SK-N-SH (cell line): ENCODE measurements at regions not wholly inside any gene's neighbourhood (a gene's known extent, or its start where the extent isn't known, plus 50 kb on each side); places are given as distances from the start of the nearest gene placed in this dataset.

Experiments used
- CTCF ChIA-PET: fragments of 300-600, 350-600 bp; formaldehyde crosslinking; extraction: SDS; loops from one replicate; lab custom pipeline; 2021; lab: Yijun Ruan, JAX
- POLR2A ChIA-PET: fragments of 350-600 bp; sonication (Branson Sonifier 250); formaldehyde crosslinking; extraction: SDS; loops from one replicate; lab custom pipeline; 2020; ENCODE audit warnings: antibody characterized with exemption, inconsistent platforms; lab: Yijun Ruan, JAX
- DNase-seq: peaks from one replicate; pipeline ENCODE4 v3.0.0; 2012
- H2AFZ ChIP-seq: fragments of 200-600 bp; sonication (generic); 2 replicates; pipeline ENCODE4 v1.8.1; 2016; ENCODE audit warnings: antibody characterized with exemption, mild to moderate bottlenecking, low read depth
- H3F3A ChIP-seq: fragments of 200-600 bp; sonication (generic); replicated peaks from 2 replicates; pipeline ENCODE3; 2016; ENCODE audit warnings: antibody characterized with exemption, mild to moderate bottlenecking; ENCODE audit not compliant: insufficient read depth
- H3K27ac ChIP-seq, 2 experiments: fragments of 200-500 bp in 1 of 2; fragments of 200-600 bp in 1 of 2; sonication (Bioruptor generic) in 1 of 2; sonication (generic), shearing (Covaris generic) in 1 of 2; 2 replicates each; pipeline versions ENCODE4 v1.5.1 to v1.6.1; 2014 to 2016; ENCODE audit warnings: low read depth in 2 of 2, inconsistent platforms in 1 of 2, low read length in 1 of 2, mild to moderate bottlenecking in 1 of 2, mixed read lengths in 1 of 2
- H3K27me3 ChIP-seq: fragments of 200-600 bp; sonication (generic), shearing (Covaris generic); 2 replicates; pipeline ENCODE4 v1.6.1; 2016; ENCODE audit warnings: mixed run types; ENCODE audit not compliant: insufficient read depth
- H3K36me3 ChIP-seq, 2 experiments: fragments of 200-500 bp in 1 of 2; fragments of 200-600 bp in 1 of 2; sonication (Bioruptor generic) in 1 of 2; sonication (generic) in 1 of 2; replicated peaks in 1 of 2; 2 replicates each; pipeline versions ENCODE3 to v1.5.1; 2014 to 2016; ENCODE audit warnings: low read length in 1 of 2, mild to moderate bottlenecking in 1 of 2; ENCODE audit not compliant: insufficient read depth in 2 of 2, control insufficient read depth in 1 of 2
- H3K4me1 ChIP-seq, 2 experiments: fragments of 200-500 bp in 1 of 2; fragments of 200-600 bp in 1 of 2; sonication (Bioruptor generic) in 1 of 2; sonication (generic), shearing (Covaris generic) in 1 of 2; 2 replicates each; pipeline versions ENCODE4 v1.5.1 to v1.6.1; 2014 to 2016; ENCODE audit warnings: low read depth in 1 of 2, low read length in 1 of 2, mixed run types in 1 of 2; ENCODE audit not compliant: insufficient read depth in 2 of 2, control insufficient read depth in 1 of 2
- H3K4me2 ChIP-seq: fragments of 200-600 bp; sonication (generic), shearing (Covaris generic); 2 replicates; pipeline ENCODE4 v1.6.1; 2017; ENCODE audit warnings: mixed run types
- H3K4me3 ChIP-seq, 2 experiments: fragments of 200-500 bp in 1 of 2; fragments of 200-600 bp in 1 of 2; sonication (Bioruptor generic) in 1 of 2; sonication (generic), shearing (Covaris generic) in 1 of 2; 2 replicates each; pipeline versions ENCODE4 v1.5.1 to v1.8.1; 2014 to 2016; ENCODE audit warnings: low read depth in 2 of 2, inconsistent platforms in 1 of 2, low read length in 1 of 2, mild to moderate bottlenecking in 1 of 2, mixed read lengths in 1 of 2, moderate library complexity in 1 of 2
- H3K79me2 ChIP-seq: fragments of 200-600 bp; sonication (generic); 2 replicates; pipeline ENCODE4 v1.8.1; 2017; ENCODE audit warnings: mild to moderate bottlenecking; ENCODE audit not compliant: insufficient read depth
- H3K9ac ChIP-seq: fragments of 200-600 bp; sonication (generic); 2 replicates; pipeline ENCODE4 v1.6.1; 2017; ENCODE audit warnings: mixed run types
- H3K9me2 ChIP-seq: fragments of 200-600 bp; sonication (generic); 2 replicates; pipeline ENCODE4 v1.6.1; 2017; ENCODE audit warnings: mixed run types
- H3K9me3 ChIP-seq: fragments of 200-600 bp; sonication (generic); 2 replicates; pipeline ENCODE4 v1.6.1; 2017; ENCODE audit warnings: mixed run types, mild to moderate bottlenecking, moderate library complexity
- H4K20me1 ChIP-seq: fragments of 200-600 bp; sonication (generic); 2 replicates; pipeline ENCODE4 v1.6.1; 2017; ENCODE audit warnings: mild to moderate bottlenecking, mixed run types; ENCODE audit not compliant: insufficient read depth
- CHD2 ChIP-seq: fragments of 150-350 bp; IDR thresholded peaks from 2 replicates; pipeline ENCODE4 v1.6.1; 2018; ENCODE audit warnings: low read length; ENCODE audit not compliant: partially characterized antibody
- CTCF ChIP-seq: fragments of 200-600 bp; sonication (generic); IDR thresholded peaks from 2 replicates; pipeline ENCODE4 v1.6.1; 2017; ENCODE audit warnings: antibody characterized with exemption, mild to moderate bottlenecking, moderate library complexity
- FOSL2 ChIP-seq: IDR thresholded peaks from 2 replicates; pipeline ENCODE4 v1.4.0; 2012; ENCODE audit warnings: low read depth, mild to moderate bottlenecking, moderate library complexity, borderline replicate concordance
- FOXJ3 ChIP-seq: sonication (generic); formaldehyde crosslinking; IDR thresholded peaks from 2 replicates; pipeline ENCODE4 v1.5.1; 2020; ENCODE audit warnings: mild to moderate bottlenecking, missing genetic modification reagents
- FOXM1 ChIP-seq: IDR thresholded peaks from 2 replicates; pipeline ENCODE4 v1.4.0; 2012; ENCODE audit warnings: low read depth, mild to moderate bottlenecking
- GATA2 ChIP-seq: sonication (generic); formaldehyde crosslinking; IDR thresholded peaks from 2 replicates; pipeline ENCODE4 v1.5.0; 2020; ENCODE audit warnings: mild to moderate bottlenecking, missing genetic modification reagents
- MAX ChIP-seq: IDR thresholded peaks from 2 replicates; pipeline ENCODE4 v1.4.0; 2012; ENCODE audit warnings: low read depth
- MEF2A ChIP-seq: IDR thresholded peaks from 2 replicates; pipeline ENCODE4 v1.4.0; 2012; ENCODE audit warnings: low read depth, borderline replicate concordance
- MXI1 ChIP-seq: IDR thresholded peaks from 2 replicates; pipeline ENCODE4 v1.6.1; 2012; ENCODE audit warnings: mild to moderate bottlenecking, low read depth, low read length, improper control_type of control experiment
- RCOR1 ChIP-seq: fragments of 150-350 bp; IDR thresholded peaks from 2 replicates; pipeline ENCODE4 v1.6.1; 2017; ENCODE audit warnings: antibody characterized with exemption, low read length
- SIN3A ChIP-seq: IDR thresholded peaks from 2 replicates; pipeline ENCODE4 v1.6.1; 2012; ENCODE audit warnings: low read depth, mild to moderate bottlenecking, low read length, moderate library complexity, borderline replicate concordance
- TCF12 ChIP-seq: IDR thresholded peaks from 2 replicates; pipeline ENCODE4 v1.4.0; 2012
- USF1 ChIP-seq: IDR thresholded peaks from 2 replicates; pipeline ENCODE4 v1.4.0; 2012; ENCODE audit warnings: low read depth, borderline replicate concordance
- YY1 ChIP-seq: IDR thresholded peaks from 2 replicates; pipeline ENCODE4 v1.4.0; 2012; ENCODE audit warnings: low read depth, mild to moderate bottlenecking
- WGBS: methylation state at CpG from one replicate; pipeline ENCODE4 v1.1.6; 2017; ENCODE audit warnings: low lambda C conversion rate; 5-methylcytosine and 5-hydroxymethylcytosine counted together
- TF ChIP-seq, protein P1 (sequence below): IDR thresholded peaks from 2 replicates; pipeline ENCODE4 v1.4.0; 2012; ENCODE audit warnings: low read depth, borderline replicate concordance

GRCh38 chr18:22066083-22066485 lies 103.3 kb upstream of the GATA6 start:
- TF ChIP-seq CTCF (no peak), FOXJ3 (CRISPR knock-in tag) (no peak), CHD2 (no peak), MAX (no peak), SIN3A (no peak), RCOR1 (no peak), GATA2 (CRISPR knock-in tag) (no peak), MXI1 (no peak), TCF12 (no peak), YY1 (no peak), USF1 (no peak), FOXM1 (no peak), FOSL2 (no peak)
- TF ChIP-seq, protein P1, sequence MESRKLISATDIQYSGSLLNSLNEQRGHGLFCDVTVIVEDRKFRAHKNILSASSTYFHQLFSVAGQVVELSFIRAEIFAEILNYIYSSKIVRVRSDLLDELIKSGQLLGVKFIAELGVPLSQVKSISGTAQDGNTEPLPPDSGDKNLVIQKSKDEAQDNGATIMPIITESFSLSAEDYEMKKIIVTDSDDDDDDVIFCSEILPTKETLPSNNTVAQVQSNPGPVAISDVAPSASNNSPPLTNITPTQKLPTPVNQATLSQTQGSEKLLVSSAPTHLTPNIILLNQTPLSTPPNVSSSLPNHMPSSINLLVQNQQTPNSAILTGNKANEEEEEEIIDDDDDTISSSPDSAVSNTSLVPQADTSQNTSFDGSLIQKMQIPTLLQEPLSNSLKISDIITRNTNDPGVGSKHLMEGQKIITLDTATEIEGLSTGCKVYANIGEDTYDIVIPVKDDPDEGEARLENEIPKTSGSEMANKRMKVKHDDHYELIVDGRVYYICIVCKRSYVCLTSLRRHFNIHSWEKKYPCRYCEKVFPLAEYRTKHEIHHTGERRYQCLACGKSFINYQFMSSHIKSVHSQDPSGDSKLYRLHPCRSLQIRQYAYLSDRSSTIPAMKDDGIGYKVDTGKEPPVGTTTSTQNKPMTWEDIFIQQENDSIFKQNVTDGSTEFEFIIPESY = no peak
- TF ChIP-seq, all 33 proteins: peak for 0
- WGBS = 26% methylated on average over 9 of the region's 9 CpGs
- CTCF ChIA-PET = no interaction called here
- POLR2A ChIA-PET = no interaction called here
- no peaks in the 10 kb centered on the region for H3K4me1 ChIP-seq
- no peak for DNase-seq
- H3K9me3 ChIP-seq = no peaks in the 10 kb centered on the region
- H3K9me2 ChIP-seq = no peaks in the 10 kb centered on the region
- H3K36me3 ChIP-seq = no peaks in the 10 kb centered on the region
- H3K9ac ChIP-seq = no peak overlapping the region
- no peaks in the 10 kb centered on the region for H3K79me2 ChIP-seq
- no peak overlapping the region for H2AFZ ChIP-seq
- H4K20me1 ChIP-seq = no peaks in the 10 kb centered on the region
- no peaks in the 10 kb centered on the region for H3F3A ChIP-seq
- no peak overlapping the region for H3K4me3 ChIP-seq
- H3K27me3 ChIP-seq = peaks cover 18% of the 10 kb centered on the region; the same call in 1 of the 2 replicates
- no peak overlapping the region for H3K27ac ChIP-seq
- H3K4me2 ChIP-seq = no peak overlapping the region

DNA sequence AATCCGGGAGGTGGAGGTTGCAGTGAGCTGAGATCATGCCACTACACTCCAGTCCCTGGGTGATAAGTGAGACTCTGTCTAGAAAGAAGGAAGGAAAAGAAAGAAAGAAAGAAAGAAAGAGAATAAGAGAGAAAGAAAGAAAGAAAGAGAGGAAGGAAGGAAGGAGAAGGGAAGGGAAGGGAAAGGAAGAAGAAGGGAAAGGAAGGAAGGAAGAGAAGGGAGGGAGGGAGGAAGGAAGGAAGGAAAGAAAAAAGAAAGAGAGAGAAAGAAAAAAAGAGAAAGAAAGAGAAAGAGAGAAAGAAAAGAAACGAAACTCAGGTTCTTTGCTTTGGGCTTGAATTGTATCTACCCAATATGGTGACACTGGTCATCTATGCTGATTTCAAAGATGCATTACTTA lies 102.3 kb upstream of the GATA6 start:
- ChIA-PET CTCF (no interaction called here), POLR2A (no interaction called here)
- H2AFZ ChIP-seq = no peak overlapping the region
- no peaks in the 10 kb centered on the region for H3K9me2 ChIP-seq
- H3K27me3 ChIP-seq = peaks cover 18% of the 10 kb centered on the region; the same call in 1 of the 2 replicates
- no peak for DNase-seq
- WGBS = 13% methylated on average over 2 of the region's 2 CpGs
- H3K9me3 ChIP-seq = no peaks in the 10 kb centered on the region
- H3K79me2 ChIP-seq = no peaks in the 10 kb centered on the region
- no peaks in the 10 kb centered on the region for H3K36me3 ChIP-seq
- TF ChIP-seq, protein P1 = no peak
- no peak for TF ChIP-seq MXI1
- no peak for TF ChIP-seq MEF2A
- H3K4me3 ChIP-seq = no peak overlapping the region
- H3K27ac ChIP-seq = no peak overlapping the region
- no peak overlapping the region for H3K4me2 ChIP-seq
- H3K4me1 ChIP-seq = no peaks in the 10 kb centered on the region
- H4K20me1 ChIP-seq = no peaks in the 10 kb centered on the region
- H3F3A ChIP-seq = no peaks in the 10 kb centered on the region
- H3K9ac ChIP-seq = no peak overlapping the region
